GM12878 (cell line): ENCODE measurements at regions not wholly inside any gene's neighbourhood (a gene's known extent, or its start where the extent isn't known, plus 50 kb on each side); places are given as distances from the start of the nearest gene placed in this dataset.

Experiments used
- BMI1 ChIP-seq: fragments of 450-650 bp; IDR thresholded peaks from 2 replicates; pipeline ENCODE4 v1.6.1; 2016; ENCODE audit warnings: mild to moderate bottlenecking, moderate library complexity, borderline replicate concordance
- CEBPZ ChIP-seq: fragments of 150-350 bp; IDR thresholded peaks from 2 replicates; pipeline ENCODE4 v1.6.1; 2016; ENCODE audit warnings: low read depth, low read length
- CREB1 ChIP-seq: IDR thresholded peaks from 2 replicates; pipeline ENCODE4 v1.6.1; 2012; ENCODE audit warnings: low read depth, mild to moderate bottlenecking, inconsistent platforms
- E2F8 ChIP-seq: fragments of 450-650 bp; IDR thresholded peaks from 2 replicates; pipeline ENCODE4 v1.6.1; 2018; ENCODE audit warnings: mild to moderate bottlenecking, low read depth, moderate library complexity; ENCODE audit not compliant: partially characterized antibody
- FOXK2 ChIP-seq: fragments of 450-650 bp; IDR thresholded peaks from 2 replicates; pipeline ENCODE4 v1.6.1; 2017; ENCODE audit warnings: mild to moderate bottlenecking, moderate library complexity
- GABPA ChIP-seq: IDR thresholded peaks from 2 replicates; pipeline ENCODE4 v1.6.1; 2014; ENCODE audit warnings: antibody characterized with exemption, low read depth, mild to moderate bottlenecking, inconsistent platforms
- MXI1 ChIP-seq: fragments of 150-350 bp; IDR thresholded peaks from 2 replicates; pipeline ENCODE4 v1.6.1; 2011; ENCODE audit warnings: low read depth, mild to moderate bottlenecking, inconsistent platforms, low read length, improper control_type of control experiment
- NBN ChIP-seq: fragments of 450-650 bp; IDR thresholded peaks from 2 replicates; pipeline ENCODE4 v1.6.1; 2016
- RAD21 ChIP-seq: IDR thresholded peaks from 2 replicates; pipeline ENCODE4 v1.6.1; 2011; ENCODE audit warnings: mild to moderate bottlenecking, low read depth, low read length, moderate library complexity; ENCODE audit not compliant: insufficient read depth
- RBBP5 ChIP-seq: fragments of 200-600 bp; sonication (generic); conservative IDR thresholded peaks from 2 replicates; pipeline ENCODE4 v1.6.1; 2016
- SIN3A ChIP-seq: IDR thresholded peaks from 2 replicates; pipeline ENCODE4 v1.6.1; 2012; ENCODE audit warnings: low read depth, low read length, improper control_type of control experiment
- TAF1 ChIP-seq: IDR thresholded peaks from 2 replicates; pipeline ENCODE4 v1.6.1; 2011; ENCODE audit warnings: mild to moderate bottlenecking, low read depth, low read length, borderline replicate concordance
- YY1 ChIP-seq: IDR thresholded peaks from 2 replicates; pipeline ENCODE4 v1.6.1; 2011; ENCODE audit warnings: low read depth, mild to moderate bottlenecking, low read length
- TF ChIP-seq, protein P1 (sequence below): fragments of 450-650 bp; conservative IDR thresholded peaks from 2 replicates; pipeline ENCODE4 v1.6.1; 2017; ENCODE audit warnings: mild to moderate bottlenecking, moderate library complexity
- TF ChIP-seq, protein P2 (sequence below): IDR thresholded peaks from 2 replicates; pipeline ENCODE4 v1.6.1; 2012; ENCODE audit warnings: low read depth, low read length, improper control_type of control experiment
- TF ChIP-seq, protein P3 (sequence below): fragments of 450-650 bp; IDR thresholded peaks from 2 replicates; pipeline ENCODE4 v1.6.1; 2017; ENCODE audit warnings: mild to moderate bottlenecking, moderate library complexity

- no peak for TF ChIP-seq CEBPZ
- no peak for TF ChIP-seq SIN3A
- TF ChIP-seq, protein P1, sequence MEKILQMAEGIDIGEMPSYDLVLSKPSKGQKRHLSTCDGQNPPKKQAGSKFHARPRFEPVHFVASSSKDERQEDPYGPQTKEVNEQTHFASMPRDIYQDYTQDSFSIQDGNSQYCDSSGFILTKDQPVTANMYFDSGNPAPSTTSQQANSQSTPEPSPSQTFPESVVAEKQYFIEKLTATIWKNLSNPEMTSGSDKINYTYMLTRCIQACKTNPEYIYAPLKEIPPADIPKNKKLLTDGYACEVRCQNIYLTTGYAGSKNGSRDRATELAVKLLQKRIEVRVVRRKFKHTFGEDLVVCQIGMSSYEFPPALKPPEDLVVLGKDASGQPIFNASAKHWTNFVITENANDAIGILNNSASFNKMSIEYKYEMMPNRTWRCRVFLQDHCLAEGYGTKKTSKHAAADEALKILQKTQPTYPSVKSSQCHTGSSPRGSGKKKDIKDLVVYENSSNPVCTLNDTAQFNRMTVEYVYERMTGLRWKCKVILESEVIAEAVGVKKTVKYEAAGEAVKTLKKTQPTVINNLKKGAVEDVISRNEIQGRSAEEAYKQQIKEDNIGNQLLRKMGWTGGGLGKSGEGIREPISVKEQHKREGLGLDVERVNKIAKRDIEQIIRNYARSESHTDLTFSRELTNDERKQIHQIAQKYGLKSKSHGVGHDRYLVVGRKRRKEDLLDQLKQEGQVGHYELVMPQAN = no peak
- TF ChIP-seq GABPA = no peak
- TF ChIP-seq, protein P2, sequence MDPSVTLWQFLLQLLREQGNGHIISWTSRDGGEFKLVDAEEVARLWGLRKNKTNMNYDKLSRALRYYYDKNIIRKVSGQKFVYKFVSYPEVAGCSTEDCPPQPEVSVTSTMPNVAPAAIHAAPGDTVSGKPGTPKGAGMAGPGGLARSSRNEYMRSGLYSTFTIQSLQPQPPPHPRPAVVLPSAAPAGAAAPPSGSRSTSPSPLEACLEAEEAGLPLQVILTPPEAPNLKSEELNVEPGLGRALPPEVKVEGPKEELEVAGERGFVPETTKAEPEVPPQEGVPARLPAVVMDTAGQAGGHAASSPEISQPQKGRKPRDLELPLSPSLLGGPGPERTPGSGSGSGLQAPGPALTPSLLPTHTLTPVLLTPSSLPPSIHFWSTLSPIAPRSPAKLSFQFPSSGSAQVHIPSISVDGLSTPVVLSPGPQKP = no peak
- TF ChIP-seq RBBP5 = no peak
- no peak for TF ChIP-seq TAF1
- peak; percentile 71 for TF ChIP-seq RAD21
- no peak for TF ChIP-seq MXI1
- TF ChIP-seq BMI1 = peak; percentile 50; the same call in 1 of the 2 replicates
- no peak for TF ChIP-seq E2F8
- peak; percentile 72 for TF ChIP-seq YY1
- TF ChIP-seq CREB1 = no peak
- TF ChIP-seq, protein P3, sequence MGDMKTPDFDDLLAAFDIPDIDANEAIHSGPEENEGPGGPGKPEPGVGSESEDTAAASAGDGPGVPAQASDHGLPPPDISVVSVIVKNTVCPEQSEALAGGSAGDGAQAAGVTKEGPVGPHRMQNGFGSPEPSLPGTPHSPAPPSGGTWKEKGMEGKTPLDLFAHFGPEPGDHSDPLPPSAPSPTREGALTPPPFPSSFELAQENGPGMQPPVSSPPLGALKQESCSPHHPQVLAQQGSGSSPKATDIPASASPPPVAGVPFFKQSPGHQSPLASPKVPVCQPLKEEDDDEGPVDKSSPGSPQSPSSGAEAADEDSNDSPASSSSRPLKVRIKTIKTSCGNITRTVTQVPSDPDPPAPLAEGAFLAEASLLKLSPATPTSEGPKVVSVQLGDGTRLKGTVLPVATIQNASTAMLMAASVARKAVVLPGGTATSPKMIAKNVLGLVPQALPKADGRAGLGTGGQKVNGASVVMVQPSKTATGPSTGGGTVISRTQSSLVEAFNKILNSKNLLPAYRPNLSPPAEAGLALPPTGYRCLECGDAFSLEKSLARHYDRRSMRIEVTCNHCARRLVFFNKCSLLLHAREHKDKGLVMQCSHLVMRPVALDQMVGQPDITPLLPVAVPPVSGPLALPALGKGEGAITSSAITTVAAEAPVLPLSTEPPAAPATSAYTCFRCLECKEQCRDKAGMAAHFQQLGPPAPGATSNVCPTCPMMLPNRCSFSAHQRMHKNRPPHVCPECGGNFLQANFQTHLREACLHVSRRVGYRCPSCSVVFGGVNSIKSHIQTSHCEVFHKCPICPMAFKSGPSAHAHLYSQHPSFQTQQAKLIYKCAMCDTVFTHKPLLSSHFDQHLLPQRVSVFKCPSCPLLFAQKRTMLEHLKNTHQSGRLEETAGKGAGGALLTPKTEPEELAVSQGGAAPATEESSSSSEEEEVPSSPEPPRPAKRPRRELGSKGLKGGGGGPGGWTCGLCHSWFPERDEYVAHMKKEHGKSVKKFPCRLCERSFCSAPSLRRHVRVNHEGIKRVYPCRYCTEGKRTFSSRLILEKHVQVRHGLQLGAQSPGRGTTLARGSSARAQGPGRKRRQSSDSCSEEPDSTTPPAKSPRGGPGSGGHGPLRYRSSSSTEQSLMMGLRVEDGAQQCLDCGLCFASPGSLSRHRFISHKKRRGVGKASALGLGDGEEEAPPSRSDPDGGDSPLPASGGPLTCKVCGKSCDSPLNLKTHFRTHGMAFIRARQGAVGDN = peak; percentile 72; the same call in 1 of the 2 replicates
- no peak for TF ChIP-seq FOXK2
- peak; percentile 78 for TF ChIP-seq NBN
Observed at GRCh38 chr12:103181366-103182152, 224.1 kb downstream of the ASCL1 start (continued).
